ENCODE measurements at regions not wholly inside any gene's neighbourhood (a gene's known extent, or its start where the extent isn't known, plus 50 kb on each side); places are given as distances from the start of the nearest gene placed in this dataset.

DNA sequence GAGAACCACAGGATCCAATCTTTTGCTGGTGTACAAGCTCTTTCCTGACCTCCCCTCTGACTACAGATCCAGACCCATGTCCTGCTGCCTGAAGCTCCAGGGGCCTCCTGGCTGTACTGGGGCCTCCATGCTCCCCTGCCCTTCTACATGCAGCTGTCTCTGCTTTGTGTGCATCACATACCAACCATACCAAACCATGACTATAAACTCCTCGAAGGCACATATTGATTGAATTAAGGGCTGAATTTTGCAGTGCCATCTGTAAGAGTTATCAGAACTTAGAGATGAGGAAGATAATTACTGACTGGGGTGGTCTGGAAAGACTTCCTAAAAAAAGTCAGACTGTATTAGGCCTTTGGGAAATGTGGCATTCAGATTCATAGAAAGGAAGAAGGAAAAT lies 139.9 kb upstream of the CXCR4 start:
- ChIA-PET CTCF (ENCODE audit: unreplicated experiment) (no interaction called here), POLR2A (interaction anchor here (1.3 to 8.0 kb wide), 5 partner anchors 19 to 121 kb away, joined by 3 to 99 read pairs (median 8); no protein-coding TSS in a partner anchor)
- Histone ChIP-seq H3K4me3 (ENCODE audit: low read depth, low read length, poor library complexity, severe bottlenecking) (no peak overlapping the region), H3K36me3 (ENCODE audit: insufficient read depth, low read length) (no peaks in the 10 kb centered on the region), H3K4me2 (ENCODE audit: low read length) (no peak overlapping the region), H2AFZ (ENCODE audit: low read length) (no peak overlapping the region), H3K9me3 (ENCODE audit: low read length) (no peaks in the 10 kb centered on the region), H3K9me2 (ENCODE audit: insufficient read depth, low read length) (no peaks in the 10 kb centered on the region), H3K79me2 (ENCODE audit: insufficient read depth, low read depth, low read length) (no peaks in the 10 kb centered on the region), H3K27ac (ENCODE audit: low read depth, low read length, poor library complexity, severe bottlenecking) (no peak overlapping the region), H4K20me1 (ENCODE audit: insufficient read depth, low read length) (no peaks in the 10 kb centered on the region), H3K4me1 (ENCODE audit: insufficient read depth, low read length, poor library complexity, severe bottlenecking) (peaks cover 52% of the 10 kb centered on the region)
- no peak for TF ChIP-seq EZH2phosphoT487 (IDR thresholded peaks at IDR 0.05; ENCODE audit: borderline replicate concordance, low read depth, low read length)
- TF ChIP-seq, protein P1, sequence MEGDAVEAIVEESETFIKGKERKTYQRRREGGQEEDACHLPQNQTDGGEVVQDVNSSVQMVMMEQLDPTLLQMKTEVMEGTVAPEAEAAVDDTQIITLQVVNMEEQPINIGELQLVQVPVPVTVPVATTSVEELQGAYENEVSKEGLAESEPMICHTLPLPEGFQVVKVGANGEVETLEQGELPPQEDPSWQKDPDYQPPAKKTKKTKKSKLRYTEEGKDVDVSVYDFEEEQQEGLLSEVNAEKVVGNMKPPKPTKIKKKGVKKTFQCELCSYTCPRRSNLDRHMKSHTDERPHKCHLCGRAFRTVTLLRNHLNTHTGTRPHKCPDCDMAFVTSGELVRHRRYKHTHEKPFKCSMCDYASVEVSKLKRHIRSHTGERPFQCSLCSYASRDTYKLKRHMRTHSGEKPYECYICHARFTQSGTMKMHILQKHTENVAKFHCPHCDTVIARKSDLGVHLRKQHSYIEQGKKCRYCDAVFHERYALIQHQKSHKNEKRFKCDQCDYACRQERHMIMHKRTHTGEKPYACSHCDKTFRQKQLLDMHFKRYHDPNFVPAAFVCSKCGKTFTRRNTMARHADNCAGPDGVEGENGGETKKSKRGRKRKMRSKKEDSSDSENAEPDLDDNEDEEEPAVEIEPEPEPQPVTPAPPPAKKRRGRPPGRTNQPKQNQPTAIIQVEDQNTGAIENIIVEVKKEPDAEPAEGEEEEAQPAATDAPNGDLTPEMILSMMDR (conservative IDR thresholded peaks at IDR 0.05; ENCODE audit: low read length): no peak
- no peak for DNase-seq (ENCODE audit: low spot score)
- BruUV-seq (replicated peaks): no TSS peak
- intact Hi-C loops (cut with micrococcal nuclease; ENCODE audit: unreplicated experiment): loop anchor here (2.0 to 5.0 kb wide), 3 partner anchors 69 to 341 kb away; no protein-coding TSS in a partner anchor

DNA sequence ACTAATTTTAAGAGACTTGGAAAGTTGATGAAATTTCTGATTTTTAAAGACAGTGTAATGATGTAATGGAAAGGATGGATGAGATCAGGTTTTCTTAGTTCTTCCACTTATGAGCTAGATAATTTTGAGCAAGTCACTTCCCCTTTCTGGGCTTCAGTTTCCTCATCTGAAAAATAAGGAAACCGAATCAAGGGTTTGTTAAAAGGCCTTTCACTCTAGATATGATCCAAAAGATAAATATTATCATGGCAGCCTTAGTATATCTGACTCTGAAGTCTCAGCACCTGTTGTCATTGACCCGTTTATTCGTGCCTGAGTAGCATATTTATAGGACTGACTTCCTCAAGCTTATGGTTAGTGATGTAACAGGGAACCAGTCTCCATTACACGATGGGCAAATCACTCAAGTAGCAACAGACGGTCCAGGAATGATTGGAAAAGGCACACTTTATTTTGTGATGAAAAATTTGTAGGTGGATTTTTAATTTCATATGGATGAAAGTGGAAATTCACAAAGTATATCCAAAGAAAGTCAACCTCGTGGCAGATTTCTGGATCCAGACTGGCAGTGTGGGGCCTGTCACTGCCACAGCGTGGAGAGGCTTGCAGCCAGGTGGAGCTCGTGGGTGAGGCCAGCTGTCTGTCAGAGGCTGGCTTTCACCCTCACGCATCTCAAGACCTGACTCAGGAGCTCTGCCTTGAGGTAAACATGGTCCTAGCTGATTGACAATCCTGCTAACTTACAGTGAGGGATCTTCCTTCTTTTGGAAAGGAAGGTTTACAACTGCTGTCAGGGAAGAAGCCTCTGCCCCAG lies 137.9 kb upstream of the CXCR4 start:
- peaks cover 72% of the 10 kb centered on the region for H3K4me1 ChIP-seq (ENCODE audit: insufficient read depth, low read length, poor library complexity, severe bottlenecking)
- CTCF ChIA-PET (ENCODE audit: unreplicated experiment): interaction anchor here (0.9 to 4.0 kb wide), 7 partner anchors 10 to 131 kb away, joined by 3 to 20 read pairs (median 4); no protein-coding TSS in a partner anchor
- peak overlapping the region; percentile 79 for H3K27ac ChIP-seq (ENCODE audit: low read depth, low read length, poor library complexity, severe bottlenecking)
- no peaks in the 10 kb centered on the region for H3K9me3 ChIP-seq (ENCODE audit: low read length)
- TSS peak; percentile 91 for BruUV-seq (replicated peaks)
- intact Hi-C loops (cut with micrococcal nuclease; ENCODE audit: unreplicated experiment): loop anchor here (1.0 to 5.0 kb wide), 8 partner anchors 16 to 339 kb away; no protein-coding TSS in a partner anchor
- H2AFZ ChIP-seq (ENCODE audit: low read length): peak overlapping the region; percentile 74; the same call in 1 of the 2 replicates
- H3K9me2 ChIP-seq (ENCODE audit: insufficient read depth, low read length): no peaks in the 10 kb centered on the region
- H3K4me3 ChIP-seq (ENCODE audit: low read depth, low read length, poor library complexity, severe bottlenecking): peak overlapping the region; percentile 26
- no peaks in the 10 kb centered on the region for H3K79me2 ChIP-seq (ENCODE audit: insufficient read depth, low read depth, low read length)
- H4K20me1 ChIP-seq (ENCODE audit: insufficient read depth, low read length): no peaks in the 10 kb centered on the region
- peak overlapping the region; percentile 55 for H3K4me2 ChIP-seq (ENCODE audit: low read length)
- POLR2A ChIA-PET: interaction anchor here (0.5 to 8.0 kb wide), 23 partner anchors 11 to 431 kb away, joined by 3 to 99 read pairs (median 6); no protein-coding TSS in a partner anchor
- no peak for TF ChIP-seq EZH2phosphoT487 (IDR thresholded peaks at IDR 0.05; ENCODE audit: borderline replicate concordance, low read depth, low read length)
- TF ChIP-seq, protein P1 (conservative IDR thresholded peaks at IDR 0.05; ENCODE audit: low read length): peak; percentile 80
- H3K36me3 ChIP-seq (ENCODE audit: insufficient read depth, low read length): no peaks in the 10 kb centered on the region
- peak; percentile 85 for DNase-seq (ENCODE audit: low spot score)
